ENCODE measurements at regions not wholly inside any gene's neighbourhood (a gene's known extent, or its start where the extent isn't known, plus 50 kb on each side); places are given as distances from the start of the nearest gene placed in this dataset.

- no peak for TF ChIP-seq CTCF (IDR thresholded peaks at IDR 0.05; ENCODE audit: low read length)
- TF ChIP-seq EZH2 (IDR thresholded peaks at IDR 0.05; ENCODE audit: borderline replicate concordance, low read length), result no peak
Observed at GRCh38 chr16:35142809-35143192, 1683.4 kb downstream of the TP53TG3F start.

Data from OCI-LY1 (cell line).